Gastroesophageal sphincter (tissue), 3 donors: ENCODE measurements at regions not wholly inside any gene's neighbourhood (a gene's known extent, or its start where the extent isn't known, plus 50 kb on each side); places are given as distances from the start of the nearest gene placed in this dataset.
"Not testable (repeated sequence)": the region's sequence is repeated elsewhere in the genome, so short reads cannot be mapped to it uniquely, and the experiment has no call there.

Experiments used
- CTCF ChIP-seq, 4 experiments: fragments of 200-600 bp in 2 of 4; fragments of 450-650 bp in 2 of 4; sonication (generic) in 1 of 4; IDR thresholded peaks; one replicate each; pipeline ENCODE4 v1.5.1; 2017 to 2019; ENCODE audit warnings: antibody characterized with exemption in 4 of 4, mild to moderate bottlenecking in 2 of 4, moderate library complexity in 2 of 4
- POLR2A ChIP-seq, 2 donors: fragments of 450-650 bp; IDR thresholded peaks; one replicate each; pipeline ENCODE4 v1.6.1; 2017; ENCODE audit warnings: antibody characterized with exemption in 2 of 2, mild to moderate bottlenecking in 2 of 2, moderate library complexity in 1 of 2
- POLR2AphosphoS5 ChIP-seq: sonication (generic); formaldehyde crosslinking; IDR thresholded peaks from one replicate; pipeline ENCODE4 v1.6.1; 2017; ENCODE audit warnings: antibody characterized with exemption

- not testable (repeated sequence) for TF ChIP-seq CTCF (IDR thresholded peaks at IDR 0.05); POLR2A (IDR thresholded peaks at IDR 0.05); POLR2AphosphoS5
Measured at GRCh38 chr12:93094222-93094621, 165.1 kb upstream of the EEA1 start.
